ENCODE measurements at regions not wholly inside any gene's neighbourhood (a gene's known extent, or its start where the extent isn't known, plus 50 kb on each side); places are given as distances from the start of the nearest gene placed in this dataset.

GRCh38 chr2:42844901-42845821 is 52.8 kb upstream of the HAAO start:
- H3K79me2 ChIP-seq (ENCODE audit: control insufficient read depth, low read length), result no peaks in the 10 kb centered on the region
- no peaks in the 10 kb centered on the region for H3K4me1 ChIP-seq (ENCODE audit: control insufficient read depth, low read length)
- no peaks in the 10 kb centered on the region for H3F3A ChIP-seq (ENCODE audit: control insufficient read depth, insufficient read depth)
- H3K9me3 ChIP-seq (ENCODE audit: control insufficient read depth, insufficient read depth, low read length), result no peaks in the 10 kb centered on the region
- no peaks in the 10 kb centered on the region for H4K20me1 ChIP-seq (ENCODE audit: control insufficient read depth, insufficient read depth, low read depth, low read length)
- H3K27ac ChIP-seq (ENCODE audit: low read depth, low read length), result no peak overlapping the region
- no peaks in the 10 kb centered on the region; the same call in 1 of the 2 replicates for H3K27me3 ChIP-seq (ENCODE audit: control insufficient read depth, low read length)
- H3K36me3 ChIP-seq (ENCODE audit: control insufficient read depth, low read length), result no peaks in the 10 kb centered on the region
- no peak overlapping the region for H3K4me3 ChIP-seq (ENCODE audit: low read length)
- no peak for TF ChIP-seq EZH2phosphoT487 (IDR thresholded peaks at IDR 0.05; ENCODE audit: borderline replicate concordance, low read length)
- TF ChIP-seq CTCF (IDR thresholded peaks at IDR 0.05; ENCODE audit: low read depth, low read length, poor library complexity, severe bottlenecking), result no peak
- no peak overlapping the region for H3K4me2 ChIP-seq (ENCODE audit: low read length)
- no peaks in the 10 kb centered on the region for H3K9me2 ChIP-seq (replicated peaks; ENCODE audit: control insufficient read depth, low read length)

DNA sequence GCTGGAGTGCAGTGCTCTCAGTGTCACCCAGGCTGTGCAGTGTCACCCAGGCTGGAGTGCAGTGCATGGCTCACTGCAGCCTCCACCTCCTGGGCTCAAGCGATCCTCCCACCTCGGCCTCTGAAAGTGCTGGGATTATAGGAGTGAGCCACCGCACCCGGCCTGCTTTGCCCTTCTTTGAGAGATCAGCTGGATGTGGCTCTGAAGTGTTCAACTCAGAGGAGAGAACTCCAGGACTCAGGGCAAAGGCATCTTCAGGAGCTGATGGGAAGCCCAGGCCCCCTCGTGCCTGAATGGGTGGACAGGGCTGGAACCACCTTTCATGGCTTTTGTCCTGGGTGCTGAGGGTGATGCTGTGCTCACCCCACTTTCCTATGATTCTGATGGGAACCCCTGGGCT is 52.0 kb upstream of the HAAO start:
- Histone ChIP-seq H3K79me2 (ENCODE audit: control insufficient read depth, low read length) (no peaks in the 10 kb centered on the region), H4K20me1 (ENCODE audit: control insufficient read depth, insufficient read depth, low read depth, low read length) (no peaks in the 10 kb centered on the region), H3K4me3 (ENCODE audit: low read length) (no peak overlapping the region), H3K27ac (ENCODE audit: low read depth, low read length) (no peak overlapping the region), H3K9me2 (replicated peaks; ENCODE audit: control insufficient read depth, low read length) (no peaks in the 10 kb centered on the region), H3K27me3 (ENCODE audit: control insufficient read depth, low read length) (no peaks in the 10 kb centered on the region; the same call in 1 of the 2 replicates), H3F3A (ENCODE audit: control insufficient read depth, insufficient read depth) (no peaks in the 10 kb centered on the region), H3K4me2 (ENCODE audit: low read length) (no peak overlapping the region), H3K9me3 (ENCODE audit: control insufficient read depth, insufficient read depth, low read length) (no peaks in the 10 kb centered on the region), H3K4me1 (ENCODE audit: control insufficient read depth, low read length) (no peaks in the 10 kb centered on the region), H3K36me3 (ENCODE audit: control insufficient read depth, low read length) (no peaks in the 10 kb centered on the region)
- TF ChIP-seq CTCF (IDR thresholded peaks at IDR 0.05; ENCODE audit: low read depth, low read length, poor library complexity, severe bottlenecking) (no peak), EZH2phosphoT487 (IDR thresholded peaks at IDR 0.05; ENCODE audit: borderline replicate concordance, low read length) (no peak)

GRCh38 chr2:42843611-42844010 is 51.2 kb upstream of the HAAO start:
- no peaks in the 10 kb centered on the region for H3K9me2 ChIP-seq (replicated peaks; ENCODE audit: control insufficient read depth, low read length)
- no peaks in the 10 kb centered on the region for H3K4me1 ChIP-seq (ENCODE audit: control insufficient read depth, low read length)
- no peak overlapping the region for H3K27ac ChIP-seq (ENCODE audit: low read depth, low read length)
- H3K27me3 ChIP-seq (ENCODE audit: control insufficient read depth, low read length), result no peaks in the 10 kb centered on the region; the same call in 1 of the 2 replicates
- TF ChIP-seq EZH2phosphoT487 (IDR thresholded peaks at IDR 0.05; ENCODE audit: borderline replicate concordance, low read length) (no peak), CTCF (IDR thresholded peaks at IDR 0.05; ENCODE audit: low read depth, low read length, poor library complexity, severe bottlenecking) (no peak)
- no peaks in the 10 kb centered on the region for H3K9me3 ChIP-seq (ENCODE audit: control insufficient read depth, insufficient read depth, low read length)
- no peak overlapping the region for H3K4me3 ChIP-seq (ENCODE audit: low read length)
- H3K4me2 ChIP-seq (ENCODE audit: low read length), result no peak overlapping the region
- no peaks in the 10 kb centered on the region for H4K20me1 ChIP-seq (ENCODE audit: control insufficient read depth, insufficient read depth, low read depth, low read length)
- H3K36me3 ChIP-seq (ENCODE audit: control insufficient read depth, low read length), result no peaks in the 10 kb centered on the region
- H3F3A ChIP-seq (ENCODE audit: control insufficient read depth, insufficient read depth), result no peaks in the 10 kb centered on the region
- no peaks in the 10 kb centered on the region for H3K79me2 ChIP-seq (ENCODE audit: control insufficient read depth, low read length)
